Keratinocyte (primary cell): ENCODE measurements at regions not wholly inside any gene's neighbourhood (a gene's known extent, or its start where the extent isn't known, plus 50 kb on each side); places are given as distances from the start of the nearest gene placed in this dataset.

Experiments used
- DNase-seq: peaks from one replicate; pipeline ENCODE4 v3.0.0-alpha.2; 2011; ENCODE audit warnings: low read depth, missing footprints, low spot score
- FAIRE-seq: peaks from 2 replicates; lab custom pipeline; 2011; peaks lifted over from hg19 to GRCh38; lab: Jason Lieb, UNC
- H2AFZ ChIP-seq: 2 replicates; pipeline ENCODE4 v1.6.0; 2012; ENCODE audit warnings: low read length, control low read depth, inconsistent platforms; ENCODE audit not compliant: control insufficient read depth
- H3K27ac ChIP-seq: 2 replicates; pipeline ENCODE4 v1.5.1; 2011; ENCODE audit warnings: low read length; ENCODE audit not compliant: control insufficient read depth, insufficient read depth
- H3K27me3 ChIP-seq: 3 replicates; pipeline ENCODE4 v1.6.0; 2011; ENCODE audit warnings: low read length; ENCODE audit not compliant: control insufficient read depth, insufficient read depth; ENCODE audit errors: extremely low read depth
- H3K36me3 ChIP-seq, 2 experiments: 2 replicates in 1 of 2; 3 replicates in 1 of 2; pipeline ENCODE4 v1.5.1; 2011; ENCODE audit warnings: low read length in 2 of 2, mild to moderate bottlenecking in 1 of 2; ENCODE audit not compliant: control insufficient read depth in 2 of 2, insufficient read depth in 2 of 2; ENCODE audit errors: extremely low read depth in 1 of 2
- H3K4me1 ChIP-seq: 3 replicates; pipeline ENCODE4 v1.5.1; 2011; ENCODE audit warnings: low read length; ENCODE audit not compliant: control insufficient read depth, insufficient read depth; ENCODE audit errors: extremely low read depth
- H3K4me2 ChIP-seq: 3 replicates; pipeline ENCODE4 v1.6.0; 2011; ENCODE audit warnings: low read depth, low read length; ENCODE audit not compliant: control insufficient read depth, insufficient read depth; ENCODE audit errors: extremely low read depth
- H3K4me3 ChIP-seq, 3 experiments: fragments of 200-600 bp in 1 of 3; sonication (generic) in 1 of 3; 2 replicates in 2 of 3; 3 replicates in 1 of 3; pipeline ENCODE4 v1.5.1; 2011 to 2016; ENCODE audit warnings: low read length in 3 of 3, mild to moderate bottlenecking in 3 of 3, control low read depth in 2 of 3, inconsistent platforms in 1 of 3, low read depth in 1 of 3, mixed read lengths in 1 of 3, mixed run types in 1 of 3, moderate library complexity in 1 of 3; ENCODE audit not compliant: control insufficient read depth in 2 of 3, insufficient read depth in 2 of 3; ENCODE audit errors: extremely low read depth in 1 of 3
- H3K79me2 ChIP-seq: 2 replicates; pipeline ENCODE4 v1.6.0; 2012; ENCODE audit warnings: low read length; ENCODE audit not compliant: control insufficient read depth, insufficient read depth
- H3K9ac ChIP-seq: 3 replicates; pipeline ENCODE4 v1.6.0; 2011; ENCODE audit warnings: low read length; ENCODE audit not compliant: control insufficient read depth, insufficient read depth; ENCODE audit errors: extremely low read depth
- H3K9me1 ChIP-seq: 3 replicates; pipeline ENCODE4 v1.6.0; 2011; ENCODE audit warnings: low read length; ENCODE audit not compliant: control insufficient read depth, insufficient read depth; ENCODE audit errors: extremely low read depth
- H3K9me3 ChIP-seq: 2 replicates; pipeline ENCODE4 v1.5.1; 2012; ENCODE audit warnings: low read depth, low read length; ENCODE audit not compliant: control insufficient read depth
- H4K20me1 ChIP-seq: 3 replicates; pipeline ENCODE4 v1.6.0; 2011; ENCODE audit warnings: low read length; ENCODE audit not compliant: control insufficient read depth, insufficient read depth; ENCODE audit errors: extremely low read depth
- CTCF ChIP-seq, 3 experiments: IDR thresholded peaks in 1 of 3; conservative IDR thresholded peaks in 1 of 3; optimal IDR thresholded peaks in 1 of 3; 2 replicates in 2 of 3; 3 replicates in 1 of 3; pipeline versions ENCODE3 to v1.5.1; 2011; ENCODE audit warnings: low read length in 3 of 3, mild to moderate bottlenecking in 3 of 3, moderate library complexity in 2 of 3, control low read depth in 1 of 3, inconsistent platforms in 1 of 3; ENCODE audit not compliant: insufficient read depth in 2 of 3; ENCODE audit errors: extremely low read depth in 1 of 3
- EZH2 ChIP-seq: IDR thresholded peaks from one replicate; pipeline ENCODE4 v1.6.1; 2012; ENCODE audit warnings: inconsistent platforms, mild to moderate bottlenecking, low read length, moderate library complexity
- dilution Hi-C: fragments of 300-500 bp; cut with MboI; formaldehyde crosslinking; loops from one replicate; pipeline ENCODE4 v1.7.0; 2020; ENCODE audit warnings: low sequenced_read_pairs; ENCODE audit not compliant: extremely low pct_ligation_motif_present

GRCh38 chr9:121593066-121593465 lies 58.4 kb upstream of the DAB2IP start:
- DNase-seq (no peak), FAIRE-seq (no peak)
- Histone ChIP-seq H2AFZ (no peak overlapping the region), H3K27ac (no peak overlapping the region), H3K4me1 (no peaks in the 10 kb centered on the region), H3K4me3 (no peak overlapping the region), H3K9me3 (no peaks in the 10 kb centered on the region), H3K4me2 (no peak overlapping the region), H3K79me2 (no peaks in the 10 kb centered on the region), H4K20me1 (no peaks in the 10 kb centered on the region), H3K36me3 (no peaks in the 10 kb centered on the region), H3K27me3 (peaks cover 16% of the 10 kb centered on the region), H3K9ac (no peak overlapping the region), H3K9me1 (no peaks in the 10 kb centered on the region)
- no peak for TF ChIP-seq CTCF (optimal IDR thresholded peaks at IDR 0.05 in 1 of 3, IDR thresholded peaks at IDR 0.05 in 1 of 3, conservative IDR thresholded peaks at IDR 0.05 in 1 of 3; ENCODE audit: extremely low read depth in 1 of 3, insufficient read depth in 2 of 3, low read length in 3 of 3)
- TF ChIP-seq EZH2: no peak
- dilution Hi-C loops: no loop called here

GRCh38 chr9:121596515-121596914 lies 54.9 kb upstream of the DAB2IP start:
- dilution Hi-C loops: no loop called here
- no peaks in the 10 kb centered on the region for H3K9me1 ChIP-seq
- H3K36me3 ChIP-seq: no peaks in the 10 kb centered on the region
- H3K9me3 ChIP-seq: no peaks in the 10 kb centered on the region
- DNase-seq (no peak), FAIRE-seq (no peak)
- H3K4me3 ChIP-seq: no peak overlapping the region
- H4K20me1 ChIP-seq: no peaks in the 10 kb centered on the region
- no peaks in the 10 kb centered on the region for H3K79me2 ChIP-seq
- H3K27me3 ChIP-seq: peaks cover 39% of the 10 kb centered on the region
- H3K4me2 ChIP-seq: no peak overlapping the region
- TF ChIP-seq EZH2 (no peak), CTCF (optimal IDR thresholded peaks at IDR 0.05 in 1 of 3, IDR thresholded peaks at IDR 0.05 in 1 of 3, conservative IDR thresholded peaks at IDR 0.05 in 1 of 3; ENCODE audit: extremely low read depth in 1 of 3, insufficient read depth in 2 of 3, low read length in 3 of 3) (no peak)
- no peak overlapping the region for H3K27ac ChIP-seq
- no peak overlapping the region for H2AFZ ChIP-seq
- no peak overlapping the region for H3K9ac ChIP-seq
- peaks cover 8% of the 10 kb centered on the region for H3K4me1 ChIP-seq
